GM12801 (cell line): ENCODE measurements at regions not wholly inside any gene's neighbourhood (a gene's known extent, or its start where the extent isn't known, plus 50 kb on each side); places are given as distances from the start of the nearest gene placed in this dataset.

ENCODE experiments used
- CTCF ChIP-seq: IDR thresholded peaks from one replicate; pipeline ENCODE4 v1.5.1; 2011; ENCODE audit warnings: control low read depth; ENCODE audit not compliant: insufficient read length; ENCODE audit errors: extremely low read depth

GRCh38 chr12:89059056-89059455 lies 293.2 kb downstream of the DUSP6 start:
- no peak for TF ChIP-seq CTCF

GRCh38 chr12:89058402-89058801 lies 293.9 kb downstream of the DUSP6 start:
- no peak for TF ChIP-seq CTCF

- TF ChIP-seq CTCF = no peak
Measured at GRCh38 chr12:89051065-89051677, 301.1 kb downstream of the DUSP6 start.

- no peak for TF ChIP-seq CTCF
Measured at GRCh38 chr12:89047856-89048418, 304.4 kb downstream of the DUSP6 start.

GRCh38 chr12:89041078-89041477 lies 311.2 kb downstream of the DUSP6 start:
- TF ChIP-seq CTCF = no peak

- no peak for TF ChIP-seq CTCF
Measured at GRCh38 chr12:89040146-89040964, 311.9 kb downstream of the DUSP6 start.

- no peak for TF ChIP-seq CTCF
Measured at GRCh38 chr12:89038831-89039512, 313.3 kb downstream of the DUSP6 start.
